Ramos (cell line): ENCODE measurements at regions not wholly inside any gene's neighbourhood (a gene's known extent, or its start where the extent isn't known, plus 50 kb on each side); places are given as distances from the start of the nearest gene placed in this dataset.

Experiments
- in situ Hi-C: fragments of 300-500 bp; cut with MboI; formaldehyde crosslinking; loops from one replicate; pipeline ENCODE4 v1.14.3; 2022; ENCODE audit warnings: low sequenced_read_pairs; ENCODE audit not compliant: unreplicated experiment

DNA sequence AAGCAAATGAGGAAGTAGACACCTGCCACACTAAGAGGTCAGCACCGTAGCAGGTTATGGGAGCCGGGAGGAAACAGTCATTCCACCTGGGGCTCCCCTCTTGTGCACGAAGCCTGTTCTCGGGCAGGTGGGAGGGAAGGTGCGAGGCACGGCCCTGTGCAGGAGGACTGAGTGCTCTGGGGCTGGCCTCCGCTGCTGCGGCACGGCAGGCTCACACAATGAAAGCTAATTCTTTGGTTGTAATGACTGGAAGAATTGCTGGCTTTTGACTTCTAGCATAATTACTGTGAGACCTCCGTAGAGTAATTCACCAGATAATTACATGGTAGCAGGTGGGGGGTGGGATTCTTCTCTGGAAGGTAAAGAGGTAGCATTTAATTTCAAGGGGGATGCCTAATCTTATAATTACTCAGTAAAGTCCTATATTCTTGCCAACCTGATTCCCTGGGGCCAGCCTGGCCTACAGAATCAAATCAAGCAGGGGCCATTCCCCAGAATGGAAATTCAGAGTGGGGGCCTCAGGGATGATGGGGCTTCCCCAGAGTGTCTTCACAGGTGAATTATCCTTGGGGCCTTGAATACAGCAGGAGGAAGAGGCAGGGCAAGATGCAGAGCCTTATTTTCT lies 129.1 kb downstream of the TPRA1 start:
- in situ Hi-C loops: no loop called here

DNA sequence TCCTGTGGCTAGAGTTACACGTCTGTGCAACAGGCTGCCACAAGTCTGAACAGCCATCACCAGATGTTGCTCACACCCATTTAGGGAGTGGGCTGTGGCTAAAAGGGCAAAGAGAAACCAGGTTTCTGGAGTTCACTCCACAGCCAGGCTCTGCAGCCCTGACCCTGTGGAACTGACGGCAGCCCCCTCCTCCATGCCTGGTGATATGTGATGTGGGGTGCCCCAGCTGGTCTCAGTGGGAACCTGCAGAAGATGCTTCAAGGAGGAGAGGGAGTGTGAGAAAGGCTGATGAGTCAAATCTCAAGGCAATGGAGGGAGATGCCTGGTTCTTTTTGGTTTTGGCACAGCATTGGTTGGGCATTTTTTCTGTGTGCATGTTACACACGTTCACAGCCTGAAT lies 130.6 kb downstream of the TPRA1 start:
- in situ Hi-C loops: no loop called here

DNA sequence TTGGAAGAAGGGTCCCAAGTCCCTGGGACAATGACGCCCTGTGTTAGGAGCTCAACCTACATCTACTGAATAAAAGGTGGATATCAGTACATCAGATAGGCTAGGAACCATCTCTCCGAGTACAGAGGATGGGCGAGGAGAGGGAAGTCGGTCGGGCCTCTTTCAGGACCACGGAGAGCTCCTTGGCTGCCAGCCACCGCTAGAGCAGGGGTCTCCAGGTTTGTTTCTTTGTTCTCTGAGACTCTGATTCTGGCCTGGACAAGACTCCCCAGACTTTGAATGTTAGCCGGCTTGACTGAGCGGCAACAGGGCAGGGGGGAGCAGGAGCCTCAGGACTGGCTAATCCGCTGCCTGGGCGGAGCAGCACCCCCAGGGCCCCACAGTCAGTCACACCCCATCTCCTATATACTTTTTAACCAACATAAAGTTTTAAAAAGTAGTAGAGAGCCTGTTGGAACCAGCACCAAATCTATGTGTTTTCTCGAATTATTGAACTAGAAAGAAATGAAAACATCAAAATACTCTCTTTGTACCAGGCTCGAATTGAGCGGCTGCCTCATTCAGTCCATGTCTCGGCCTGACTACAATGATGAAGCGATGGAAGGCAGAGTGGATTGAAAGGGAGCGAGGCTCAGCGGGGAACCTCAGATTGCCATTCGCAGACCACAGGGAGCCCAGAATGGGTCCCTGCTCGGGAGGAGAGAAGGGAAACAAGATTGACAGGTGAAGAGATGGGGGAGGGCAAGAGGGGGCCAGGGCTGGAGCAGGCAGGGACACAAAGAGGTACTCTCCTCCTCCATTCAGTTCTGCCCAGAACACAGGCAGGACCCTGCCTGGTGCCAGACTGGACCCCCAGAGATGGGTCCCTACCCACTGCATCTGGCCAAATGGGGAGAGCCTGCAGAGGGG lies 131.6 kb downstream of the TPRA1 start:
- in situ Hi-C loops: no loop called here

DNA sequence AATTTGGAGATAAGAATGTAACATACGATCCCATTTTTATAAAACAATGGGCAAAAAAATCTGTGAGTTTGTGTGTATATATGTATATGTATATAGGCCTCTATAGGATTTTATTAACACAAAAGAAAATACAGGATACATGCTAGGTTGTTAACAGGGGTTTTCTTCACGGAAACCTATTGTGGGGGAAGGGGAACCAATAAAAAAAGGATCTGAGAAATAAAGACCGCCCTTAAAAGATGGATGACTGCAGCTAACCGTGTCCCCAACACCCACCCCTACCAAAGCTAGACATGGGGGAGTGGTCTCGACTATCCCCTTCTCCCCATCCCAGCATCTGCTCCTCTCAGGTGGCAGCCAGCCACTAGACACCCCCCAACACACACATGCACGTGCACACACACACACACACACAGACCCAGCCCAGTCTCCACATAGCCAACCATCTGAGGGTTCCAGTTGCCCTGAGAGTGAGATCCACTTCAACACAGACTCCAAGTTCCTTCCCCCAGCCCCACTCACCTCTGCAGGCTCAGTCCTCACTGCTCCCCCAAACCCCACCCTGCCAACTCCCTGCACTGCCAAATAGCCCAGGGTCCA lies 132.9 kb downstream of the TPRA1 start:
- in situ Hi-C loops: no loop called here

DNA sequence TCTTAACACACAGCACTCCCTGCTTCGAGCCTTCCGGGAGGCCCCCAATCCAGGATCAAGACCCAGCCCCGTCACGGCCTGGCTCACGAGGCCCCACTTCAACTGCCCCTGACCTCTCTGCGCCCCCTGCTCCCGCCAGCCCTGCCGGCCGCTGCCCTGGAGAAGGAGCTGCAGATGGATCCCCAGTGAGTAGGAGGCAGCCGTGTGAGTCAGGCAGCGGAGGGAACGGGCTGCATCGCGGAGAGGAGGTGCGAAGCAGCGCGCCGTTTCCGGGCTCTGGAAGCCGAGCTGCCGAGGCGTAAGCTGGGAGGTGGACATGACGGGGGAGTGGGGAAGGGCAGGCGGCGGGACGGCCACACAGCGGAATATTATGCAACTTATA lies 133.4 kb downstream of the TPRA1 start:
- in situ Hi-C loops: no loop called here

DNA sequence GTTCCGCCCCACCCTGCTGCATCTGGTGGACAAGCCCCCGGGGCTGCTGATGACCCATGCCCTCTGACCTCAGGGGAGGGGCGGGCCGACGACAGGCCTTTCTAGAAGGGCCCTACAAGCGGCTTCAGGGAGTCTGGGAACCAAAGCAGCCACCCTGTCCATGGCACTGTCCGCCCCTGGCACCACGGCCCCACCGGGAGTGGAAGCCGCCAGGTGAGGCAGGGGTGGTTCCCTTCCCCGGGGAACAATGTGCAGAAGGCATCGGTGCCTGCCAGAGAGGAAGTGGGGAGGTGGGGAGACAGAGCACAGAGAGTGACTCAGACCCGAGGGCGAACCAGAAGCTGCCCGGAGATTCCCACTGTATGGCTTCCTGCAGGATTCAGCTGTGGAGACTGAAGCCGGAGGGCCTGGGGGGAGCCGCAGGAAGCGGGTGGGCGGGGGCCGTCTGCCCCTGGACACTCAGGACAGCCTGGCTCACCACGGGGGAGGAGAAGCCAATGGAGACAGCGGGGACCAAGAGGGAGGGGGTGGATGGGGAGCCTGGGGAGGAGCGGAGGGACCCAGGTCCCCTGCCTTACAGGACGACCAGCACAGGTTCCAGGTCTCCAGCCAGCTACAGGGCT lies 134.0 kb downstream of the TPRA1 start:
- in situ Hi-C loops: no loop called here

DNA sequence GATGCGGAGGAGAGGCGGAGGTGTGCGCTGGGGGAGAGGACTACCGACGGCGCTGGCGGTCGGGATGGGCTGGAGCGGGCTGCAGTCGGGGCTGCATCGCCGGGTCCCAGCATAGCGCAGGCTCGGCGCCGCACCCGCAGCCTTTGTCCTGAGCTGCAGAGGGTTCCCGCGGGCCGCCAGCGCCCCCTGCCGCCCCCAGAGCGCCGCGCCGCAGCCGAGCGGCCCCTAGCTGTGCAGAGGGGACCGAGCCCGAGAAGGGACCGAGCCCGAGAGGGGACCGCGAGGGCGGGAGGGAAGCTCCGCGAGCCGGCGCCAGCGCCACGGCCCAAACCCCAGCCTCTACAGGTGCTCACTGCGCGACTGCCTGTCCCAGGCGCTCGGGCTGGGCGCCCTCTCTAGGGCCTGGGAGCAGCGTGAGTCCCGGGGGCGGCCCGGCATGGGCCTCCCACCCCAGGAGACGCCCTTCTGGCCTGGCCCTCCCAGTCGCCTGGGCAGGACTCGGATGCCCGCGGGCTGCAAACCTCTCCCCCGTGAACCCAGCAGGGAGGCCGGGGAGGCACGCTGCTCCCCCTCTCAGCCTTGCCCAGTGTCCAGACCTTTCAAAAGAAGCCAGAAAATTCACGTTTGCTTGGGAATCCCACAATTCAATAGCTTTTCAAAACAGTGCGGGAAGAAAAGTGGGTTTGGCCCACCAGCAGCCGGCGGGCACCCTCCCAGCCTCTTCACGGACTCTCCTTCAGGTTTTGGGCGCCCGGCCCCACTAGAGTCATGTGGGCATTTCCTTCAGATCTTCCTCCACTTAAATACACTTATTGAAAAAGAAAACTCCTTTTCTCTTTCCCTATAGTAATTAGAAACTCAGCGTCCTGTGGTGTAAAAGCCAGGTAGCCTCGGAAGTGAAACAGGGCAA lies 134.7 kb downstream of the TPRA1 start:
- in situ Hi-C loops: no loop called here

DNA sequence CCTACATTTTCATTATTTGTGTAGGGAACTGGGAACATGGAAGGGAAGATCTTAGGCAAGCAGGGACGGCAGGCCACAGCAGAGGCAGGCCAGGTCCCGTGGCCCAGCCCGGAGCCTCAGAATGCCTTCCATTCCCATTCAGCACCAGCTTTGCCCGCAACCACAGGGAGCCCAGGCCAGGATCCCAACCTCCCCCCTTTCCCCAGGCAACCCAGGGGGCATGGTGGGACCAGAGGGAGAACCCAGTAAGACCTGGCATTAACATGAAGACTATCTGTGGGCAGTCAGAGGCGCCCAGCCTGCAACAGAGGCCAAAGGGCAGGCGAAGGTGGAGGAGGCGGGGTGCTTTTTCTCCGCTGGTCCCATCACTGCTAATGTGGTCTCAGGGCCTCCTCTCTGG lies 135.6 kb downstream of the TPRA1 start:
- in situ Hi-C loops: no loop called here

DNA sequence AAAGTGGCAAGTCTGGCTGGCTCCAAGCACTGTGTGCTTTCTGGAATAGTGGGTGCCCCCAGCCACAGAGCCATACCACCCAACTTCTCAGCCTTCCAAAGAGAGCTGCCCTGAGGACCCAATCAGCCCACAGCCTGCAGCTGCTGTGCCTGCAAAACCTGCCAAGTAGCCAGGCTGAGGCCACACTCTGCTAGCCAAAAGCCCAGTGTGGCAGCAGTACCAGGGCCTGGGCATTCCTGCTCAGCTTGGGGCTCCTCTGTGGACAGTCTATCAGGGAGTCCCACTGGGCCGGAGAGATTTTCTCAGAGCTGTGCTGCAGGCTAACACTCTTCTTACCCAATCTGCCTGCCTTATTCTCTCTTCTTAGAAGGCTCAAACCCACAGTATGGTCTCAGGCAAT lies 136.5 kb downstream of the TPRA1 start:
- in situ Hi-C loops: no loop called here

DNA sequence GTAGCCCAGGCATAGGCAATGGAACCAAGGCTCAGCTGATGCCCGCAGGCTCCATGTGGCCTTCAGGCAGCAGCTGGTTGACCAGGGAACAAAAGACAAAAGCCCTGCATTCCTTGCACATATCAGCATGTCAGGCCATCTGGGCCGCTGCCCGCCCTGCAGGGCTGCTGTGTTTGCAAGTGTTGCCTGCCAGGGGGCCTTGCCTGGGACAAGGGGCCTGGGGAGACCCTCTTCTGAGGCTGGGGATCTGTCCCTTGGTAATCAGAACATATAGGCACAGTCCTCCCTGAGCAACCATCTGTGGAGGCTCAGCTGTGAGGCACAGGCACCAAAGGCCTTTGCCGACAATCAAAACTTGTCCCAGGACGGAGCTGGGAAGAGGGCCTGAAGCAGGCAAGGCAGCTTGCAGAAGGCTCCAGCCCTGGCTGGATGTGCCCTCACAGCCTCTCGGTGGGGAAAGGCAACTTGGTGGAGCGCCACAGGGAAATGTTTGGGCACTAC lies 138.2 kb downstream of the TPRA1 start:
- in situ Hi-C loops: no loop called here

DNA sequence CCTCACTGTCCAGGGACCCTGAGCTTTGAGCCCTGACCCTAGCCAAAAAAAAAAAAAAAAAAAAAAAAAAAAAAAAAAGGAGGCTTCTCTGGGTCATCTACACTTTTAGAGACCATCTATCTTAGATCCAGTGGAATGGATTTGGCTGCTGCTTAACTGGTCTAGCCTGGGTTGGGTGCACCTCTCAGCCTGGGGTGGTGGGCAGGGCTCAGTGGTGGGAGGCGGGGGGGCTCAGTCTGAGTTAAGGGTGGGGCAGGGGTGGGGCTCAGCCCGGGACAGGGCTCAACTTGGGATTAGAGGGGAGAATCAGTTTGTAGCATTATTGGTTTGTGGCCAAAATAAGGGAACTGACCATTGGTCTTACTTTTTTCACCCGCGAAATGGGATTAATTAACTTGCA lies 139.2 kb downstream of the TPRA1 start:
- in situ Hi-C loops: no loop called here

DNA sequence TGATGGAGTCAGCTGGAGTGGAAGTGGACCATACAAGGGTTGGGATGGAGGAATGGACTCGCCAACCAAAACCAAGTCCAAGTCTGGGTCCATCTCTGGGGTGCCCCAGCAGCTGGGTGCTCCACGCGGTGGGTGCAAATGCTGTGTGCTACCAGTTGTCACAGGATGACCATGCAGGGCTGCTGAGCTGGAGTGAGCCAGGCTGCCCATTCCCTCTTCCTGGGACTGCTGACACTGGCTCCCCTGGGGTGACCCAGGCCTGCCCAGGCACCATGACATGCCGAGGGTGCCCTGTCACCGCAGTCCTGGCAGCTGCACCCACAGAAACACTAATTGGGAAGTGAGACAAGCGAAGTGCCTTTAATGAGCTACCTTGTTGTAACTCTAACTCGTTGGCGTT lies 140.2 kb downstream of the TPRA1 start:
- in situ Hi-C loops: no loop called here

DNA sequence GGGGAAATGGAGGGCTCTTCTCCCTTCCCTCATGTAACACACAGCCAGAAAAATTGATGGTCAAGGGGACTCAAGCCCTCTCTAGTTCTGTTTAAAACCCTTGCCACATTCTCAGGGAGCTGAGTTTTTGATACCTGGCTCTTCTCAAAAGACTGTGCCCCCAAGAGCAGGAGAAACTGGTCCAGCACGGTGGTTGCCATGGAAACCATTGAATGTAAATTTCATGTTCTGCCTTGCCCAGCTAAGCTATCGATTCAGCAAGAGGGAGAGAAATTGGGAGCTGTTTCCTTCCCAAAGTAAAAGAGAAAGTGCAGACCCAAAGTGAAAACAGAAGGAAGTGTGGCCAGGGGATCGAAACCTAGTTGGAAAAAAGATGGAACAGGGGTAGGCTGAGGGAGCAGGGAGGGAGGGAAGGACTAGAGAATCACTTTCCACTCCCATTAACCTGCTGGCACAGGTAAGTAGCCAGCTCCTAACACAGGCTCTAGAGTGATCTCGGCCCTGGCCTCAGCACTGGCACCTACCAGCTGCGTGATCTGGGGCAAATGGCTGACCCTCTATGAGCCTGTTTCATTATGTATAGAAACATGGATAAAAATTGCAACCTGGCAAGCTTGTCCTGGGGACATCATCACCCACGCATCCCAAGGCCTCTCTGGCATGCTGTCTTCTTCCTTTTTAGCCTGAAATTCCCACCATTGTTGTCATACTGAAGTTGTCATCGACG lies 140.9 kb downstream of the TPRA1 start:
- in situ Hi-C loops: loop anchor here (25.0 kb wide), 1 partner anchor 762 kb away; no protein-coding TSS in a partner anchor

DNA sequence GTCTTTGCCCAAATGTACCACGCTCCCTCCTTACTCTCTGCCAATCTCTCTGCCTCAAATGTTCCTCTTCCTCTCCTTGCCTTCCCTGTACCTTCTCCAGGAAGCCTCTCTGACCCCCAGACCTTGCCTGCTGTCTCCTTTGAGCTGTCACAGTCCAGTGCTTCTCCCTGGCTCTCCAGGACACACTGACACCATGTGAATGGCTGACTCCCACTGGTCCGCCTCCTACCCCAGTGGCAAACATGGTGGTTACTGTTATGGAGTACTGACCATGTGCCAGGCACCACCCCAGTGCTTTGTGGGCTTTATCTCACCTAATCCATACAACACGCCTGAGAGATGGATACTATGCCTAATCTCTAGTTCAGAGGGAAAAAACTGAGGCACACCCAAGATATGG lies 141.9 kb downstream of the TPRA1 start:
- in situ Hi-C loops: loop anchor here (25.0 kb wide), 1 partner anchor 761 kb away; no protein-coding TSS in a partner anchor

DNA sequence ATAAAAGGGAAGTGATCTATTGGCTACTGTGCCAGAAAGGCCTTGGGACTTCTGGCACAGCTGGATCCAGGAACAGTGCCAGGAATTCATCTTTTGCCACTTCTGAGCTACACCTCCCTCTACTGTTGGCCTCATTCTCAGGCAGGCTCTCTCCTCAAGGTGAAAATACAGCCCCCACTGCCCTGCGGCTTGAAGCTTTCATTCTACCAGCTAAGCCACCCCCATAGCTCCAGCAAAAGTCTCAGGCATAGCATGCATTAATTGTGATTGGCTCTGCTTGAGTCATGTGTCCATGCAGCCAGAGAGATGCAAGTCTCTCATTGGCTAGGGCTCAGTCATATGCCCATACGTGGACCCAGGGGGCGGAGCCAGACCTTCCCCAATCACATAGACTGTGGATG lies 142.4 kb downstream of the TPRA1 start:
- in situ Hi-C loops: loop anchor here (25.0 kb wide), 1 partner anchor 761 kb away; no protein-coding TSS in a partner anchor

DNA sequence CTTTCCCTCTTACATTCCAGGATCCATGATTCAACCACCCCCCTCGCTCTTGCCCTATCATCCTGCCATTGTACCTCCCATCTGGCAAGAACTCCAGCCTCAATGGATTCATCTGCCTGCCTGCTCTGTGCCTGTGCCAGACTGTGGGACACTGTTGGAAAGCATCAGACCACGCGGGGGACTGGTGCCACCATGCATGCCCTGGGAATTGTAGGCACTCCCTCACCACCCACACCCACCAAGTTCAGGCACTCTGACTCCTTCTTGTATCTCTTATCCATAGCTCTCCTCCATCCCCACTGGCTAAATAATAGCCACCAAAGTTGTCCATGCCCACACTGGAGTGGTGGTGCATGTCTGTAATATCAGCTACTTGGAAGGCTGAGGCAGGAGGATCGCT lies 143.8 kb downstream of the TPRA1 start:
- in situ Hi-C loops: loop anchor here (25.0 kb wide), 1 partner anchor 759 kb away; no protein-coding TSS in a partner anchor

DNA sequence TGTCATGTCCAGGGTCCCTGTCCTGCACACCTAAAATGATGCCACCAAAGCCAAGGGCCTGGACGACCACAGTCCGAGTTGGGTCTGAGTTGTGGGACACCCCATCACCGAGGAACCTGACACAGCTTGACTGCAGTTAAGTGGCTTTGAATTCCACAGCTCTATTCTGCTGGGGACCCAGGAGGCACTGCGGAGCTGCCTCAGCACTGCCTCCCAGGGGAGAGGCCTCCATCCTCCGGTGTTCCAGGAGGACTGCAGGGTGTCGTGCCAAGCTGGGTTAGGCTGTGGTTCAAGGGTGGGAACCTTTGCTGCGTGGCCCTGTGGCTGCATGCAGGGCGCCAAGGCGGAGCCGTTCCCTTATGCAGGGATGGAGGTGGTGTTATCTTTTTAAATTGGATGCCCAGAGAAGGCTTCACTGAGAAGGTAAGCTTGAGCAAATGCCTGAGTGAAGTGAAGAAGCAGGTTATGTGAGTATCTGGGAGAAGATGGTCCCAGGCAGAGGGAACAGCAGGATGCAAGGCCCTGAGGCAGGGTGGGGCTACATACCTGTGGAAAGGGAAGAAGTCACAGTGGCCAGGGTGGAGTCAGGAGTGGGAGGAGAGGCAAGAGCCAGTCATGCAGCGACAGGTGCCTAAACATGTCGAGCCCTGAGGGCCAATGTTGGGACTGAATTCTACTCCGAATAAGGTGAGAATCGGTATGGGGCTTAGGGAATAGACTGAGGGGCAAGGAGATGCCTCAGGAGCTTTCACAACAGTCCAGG lies 144.8 kb downstream of the TPRA1 start:
- in situ Hi-C loops: loop anchor here (25.0 kb wide), 1 partner anchor 758 kb away; no protein-coding TSS in a partner anchor

DNA sequence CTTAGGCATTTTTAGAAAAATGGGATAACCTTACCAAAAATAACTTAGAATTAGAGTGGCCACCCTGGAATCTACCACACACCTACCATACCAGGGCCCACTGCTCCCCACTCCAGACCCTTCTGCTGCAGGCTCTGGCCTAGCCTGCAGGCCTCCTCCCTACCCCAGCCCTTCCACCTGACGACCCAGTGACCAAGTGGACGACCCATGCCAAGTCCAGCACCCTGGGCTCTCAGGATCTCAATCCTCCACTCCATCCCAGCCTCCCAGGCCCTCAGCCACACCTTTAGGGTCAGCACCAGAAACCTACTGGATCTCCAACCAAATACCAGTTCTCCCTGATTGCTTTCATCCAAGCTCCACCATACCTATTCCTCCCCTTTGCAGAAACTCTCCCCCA lies 145.8 kb downstream of the TPRA1 start:
- in situ Hi-C loops: loop anchor here (25.0 kb wide), 1 partner anchor 757 kb away; no protein-coding TSS in a partner anchor
